SW 1271 (cell line): ENCODE measurements at regions not wholly inside any gene's neighbourhood (a gene's known extent, or its start where the extent isn't known, plus 50 kb on each side); places are given as distances from the start of the nearest gene placed in this dataset.

ENCODE experiments used
- DNase-seq, 2 experiments: peaks; one replicate each; lab custom pipeline; 2025; lab: John Stamatoyannopoulos, UW

DNA sequence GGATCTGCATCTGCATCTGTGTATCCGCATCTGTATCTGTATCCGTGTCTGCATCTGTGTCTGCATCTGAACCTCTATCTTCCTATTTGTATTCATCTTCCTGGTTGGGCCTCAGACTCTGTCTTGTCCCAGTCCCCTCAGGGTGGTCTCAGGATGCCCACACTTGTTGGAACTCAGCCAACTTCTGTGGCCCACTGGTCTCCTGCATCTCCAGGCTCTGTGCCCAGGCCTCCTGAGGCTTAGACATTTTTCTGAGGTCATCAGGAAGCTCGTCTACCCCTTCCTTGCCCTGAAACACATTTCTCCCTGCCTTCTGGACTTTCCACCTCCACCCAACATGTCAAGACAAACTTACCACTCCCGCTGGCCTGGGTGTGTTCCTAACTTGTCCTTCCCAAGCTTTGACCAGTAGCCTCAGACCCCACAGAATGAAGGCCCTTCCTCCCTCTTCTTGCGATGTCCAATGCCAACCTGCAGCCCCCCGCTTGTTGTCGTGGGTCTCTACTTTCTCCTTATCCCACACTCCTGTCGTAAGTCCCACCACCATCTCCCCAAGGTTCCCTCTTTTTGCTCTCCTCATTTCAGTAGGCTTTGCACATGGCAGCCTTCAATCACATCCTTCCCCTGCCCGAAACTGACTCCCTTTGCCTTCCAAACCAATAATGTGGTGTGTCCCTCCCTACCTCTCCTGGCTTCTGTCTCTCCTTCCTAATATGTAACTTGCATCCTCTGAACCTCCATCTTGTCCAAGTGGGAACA is 176.5 kb downstream of the DLL1 start:
- DNase-seq, result no peak

DNA sequence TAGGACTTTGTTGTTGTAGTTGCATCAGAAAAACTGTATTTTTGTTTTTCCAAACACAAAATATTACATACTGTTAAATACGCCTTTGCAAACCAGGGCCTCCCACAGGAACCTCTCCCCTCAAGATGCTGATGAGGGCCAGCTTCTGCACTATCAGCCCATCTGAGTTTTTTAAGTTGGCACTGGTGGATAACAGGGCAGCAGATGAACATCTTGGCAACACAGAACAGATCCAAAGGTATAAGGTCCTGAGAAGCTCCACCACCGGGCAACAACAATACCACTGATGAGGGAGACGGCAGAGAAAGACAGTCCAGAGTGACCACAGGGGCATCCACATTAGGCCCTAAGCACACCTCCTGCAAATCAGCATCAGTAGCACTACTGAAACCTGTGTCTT is 177.7 kb downstream of the DLL1 start:
- DNase-seq, result no peak

DNA sequence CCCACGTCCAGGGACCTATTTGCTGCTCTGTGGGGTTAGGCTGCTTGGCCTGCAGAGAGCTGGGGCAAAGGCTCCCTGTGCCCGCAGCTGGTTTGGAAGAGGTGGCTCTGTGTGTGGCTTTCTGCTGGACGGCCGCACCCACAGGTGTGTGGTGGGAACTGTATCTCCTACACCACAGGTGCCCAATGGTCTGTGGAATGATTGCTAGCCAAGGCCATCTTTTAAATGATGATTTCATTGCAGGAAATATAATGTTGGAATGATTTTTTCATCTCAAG is 178.4 kb downstream of the DLL1 start:
- no peak for DNase-seq

DNA sequence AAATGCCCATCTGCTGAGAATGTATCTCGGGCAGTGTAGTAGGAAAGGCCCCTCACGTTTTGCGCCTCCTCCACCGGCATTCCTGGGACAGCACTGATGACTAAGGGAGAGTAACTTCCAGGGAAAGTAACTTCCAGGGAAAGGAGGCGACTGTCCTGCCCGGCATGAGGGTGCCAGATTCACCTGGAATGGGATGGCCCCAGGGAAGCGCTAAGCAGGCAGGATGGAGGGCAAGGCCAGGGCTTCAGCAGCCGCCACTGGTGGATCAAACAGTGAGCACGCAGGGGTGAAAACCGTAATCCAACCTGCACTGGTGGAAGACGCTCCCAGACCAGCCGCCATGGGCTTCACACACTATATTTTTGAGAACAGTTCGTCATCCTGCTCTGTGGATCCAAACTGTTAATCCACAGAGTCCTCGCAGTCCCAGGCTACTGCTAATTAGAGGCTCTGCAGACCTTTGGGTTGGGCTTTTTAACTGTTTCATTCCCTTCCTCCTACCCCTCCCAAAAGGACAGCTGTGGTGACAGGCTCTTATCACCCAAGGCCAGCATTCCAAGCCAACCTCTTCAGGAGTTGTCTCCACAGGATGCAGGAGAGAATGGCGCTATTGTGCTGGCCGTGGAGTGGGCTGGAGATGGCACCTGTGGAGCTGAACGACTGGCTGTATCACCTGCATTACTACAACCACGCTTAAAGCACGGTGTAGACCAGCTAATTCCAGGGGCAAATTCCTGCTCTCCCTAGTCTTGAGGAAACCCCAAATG is 178.9 kb downstream of the DLL1 start:
- DNase-seq, result no peak

DNA sequence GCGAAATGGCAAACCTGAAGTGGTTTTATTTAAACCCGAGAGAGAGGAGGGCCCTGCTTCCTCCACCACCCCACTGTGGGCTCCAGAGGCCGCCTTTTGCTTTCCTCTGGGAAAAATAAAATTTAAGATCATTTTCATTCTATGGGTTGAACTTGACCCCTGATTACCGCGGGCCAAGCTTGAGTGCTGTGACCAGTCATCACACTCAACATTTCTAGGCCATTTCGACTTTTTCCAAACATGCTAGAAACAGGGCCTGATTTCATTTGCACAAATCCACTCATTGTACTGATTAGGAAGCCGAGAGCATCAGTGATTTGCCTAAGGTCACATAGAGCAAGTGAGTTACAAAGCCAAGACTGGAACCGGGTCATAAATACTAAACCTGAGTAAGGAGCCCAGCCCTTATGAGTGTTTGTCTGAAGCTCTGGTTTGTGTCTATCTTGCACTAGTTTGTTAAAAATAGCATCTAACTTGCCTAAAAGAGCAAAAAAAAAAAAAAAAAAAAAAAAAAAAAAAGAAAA is 179.7 kb downstream of the DLL1 start:
- DNase-seq, result no peak

DNA sequence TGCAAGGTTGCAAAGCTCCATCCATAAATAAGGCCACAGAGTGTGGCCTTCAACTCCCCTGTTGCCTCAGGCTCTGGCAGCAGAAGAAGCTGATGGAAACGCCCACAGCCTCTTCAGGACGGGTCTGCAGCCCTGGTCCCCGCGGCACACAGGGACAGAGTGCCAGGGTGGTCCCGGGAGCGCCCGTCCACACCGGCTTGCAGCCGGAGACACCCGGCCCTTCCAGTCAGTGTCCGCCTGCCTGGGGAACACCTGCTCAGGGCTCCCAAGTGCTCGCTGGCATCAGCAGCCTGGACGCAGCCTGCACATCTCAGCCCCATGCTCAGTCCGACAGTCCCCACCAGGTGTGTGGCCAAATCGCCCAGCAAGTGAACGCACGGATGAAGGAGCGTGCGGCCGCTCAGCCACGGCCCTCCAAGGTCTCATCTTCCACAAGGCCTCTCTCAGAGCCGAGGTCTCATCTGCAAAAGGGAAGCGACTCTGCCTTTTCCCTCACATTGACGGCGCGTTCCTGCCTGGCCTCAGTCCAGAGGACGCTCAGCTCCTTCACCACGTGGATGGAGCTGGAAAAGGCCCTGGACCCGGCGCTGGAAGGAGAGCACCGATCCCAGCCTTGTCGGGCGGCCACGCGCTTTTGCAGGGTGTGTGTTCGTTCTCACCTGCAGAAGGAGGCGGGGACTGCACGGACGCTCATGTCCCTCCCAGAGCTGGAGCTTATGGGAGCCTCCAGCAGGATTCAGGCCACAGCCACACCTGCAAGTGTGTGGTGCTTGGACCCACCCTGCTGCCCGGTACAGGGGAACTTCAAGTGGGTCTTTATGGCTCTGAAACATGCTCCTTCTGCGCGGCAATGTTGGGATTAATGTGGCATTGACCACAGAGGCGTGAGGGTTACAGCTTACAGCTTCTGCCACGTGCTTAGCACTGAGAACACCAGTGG is 180.4 kb downstream of the DLL1 start:
- no peak for DNase-seq

DNA sequence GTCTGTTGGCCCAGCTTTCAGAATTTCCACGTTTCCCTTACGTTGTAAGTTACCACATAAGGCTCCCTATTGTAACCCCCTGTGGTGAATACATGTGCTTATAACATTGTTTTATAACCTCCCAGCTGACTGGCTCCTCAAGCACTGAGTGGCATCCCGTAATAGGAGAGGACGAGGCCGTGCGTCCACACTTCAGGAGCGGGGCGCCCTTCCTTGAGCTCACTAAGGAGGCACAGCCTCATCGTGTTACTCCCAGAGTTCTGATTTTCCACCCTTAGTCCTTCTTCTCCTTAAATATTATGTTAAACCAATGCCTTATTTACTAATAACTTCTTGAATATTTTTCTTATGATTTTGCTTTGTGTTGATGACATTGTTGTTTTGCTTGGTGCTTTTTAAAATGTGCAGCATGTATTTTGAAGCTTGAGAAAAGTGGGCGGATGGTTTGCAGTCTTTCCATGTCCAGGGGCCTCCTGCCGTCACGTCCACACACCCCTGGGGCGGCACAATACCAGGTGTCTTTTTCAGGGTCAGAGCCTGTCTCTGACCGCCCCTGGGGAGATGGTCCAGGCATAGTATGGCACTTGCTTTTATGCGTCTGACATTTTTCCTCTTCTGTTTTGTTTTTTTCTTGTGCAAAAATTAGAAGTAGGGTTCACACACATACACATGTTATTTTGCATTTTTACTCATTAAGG is 181.8 kb downstream of the DLL1 start:
- DNase-seq, result no peak

DNA sequence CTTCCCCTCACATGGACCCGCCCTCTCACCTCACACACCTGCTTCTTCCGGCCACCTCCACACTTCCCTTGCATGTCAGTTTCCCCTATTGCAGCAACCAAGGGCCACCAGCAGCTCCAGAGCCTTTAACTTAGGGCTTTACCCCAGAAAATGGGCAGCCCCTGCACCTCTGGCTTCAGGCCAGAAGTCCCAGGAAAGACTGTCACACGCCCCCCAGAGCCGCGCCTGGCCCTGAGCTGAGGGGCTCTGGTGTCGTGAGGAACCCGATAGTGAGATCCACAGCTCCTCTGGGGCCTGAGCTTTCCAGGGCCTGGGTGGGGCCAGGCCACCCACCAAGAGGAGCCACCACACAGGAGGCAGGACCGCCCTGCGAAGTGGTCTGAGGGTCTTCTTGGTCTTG is 182.4 kb downstream of the DLL1 start:
- no peak for DNase-seq

DNA sequence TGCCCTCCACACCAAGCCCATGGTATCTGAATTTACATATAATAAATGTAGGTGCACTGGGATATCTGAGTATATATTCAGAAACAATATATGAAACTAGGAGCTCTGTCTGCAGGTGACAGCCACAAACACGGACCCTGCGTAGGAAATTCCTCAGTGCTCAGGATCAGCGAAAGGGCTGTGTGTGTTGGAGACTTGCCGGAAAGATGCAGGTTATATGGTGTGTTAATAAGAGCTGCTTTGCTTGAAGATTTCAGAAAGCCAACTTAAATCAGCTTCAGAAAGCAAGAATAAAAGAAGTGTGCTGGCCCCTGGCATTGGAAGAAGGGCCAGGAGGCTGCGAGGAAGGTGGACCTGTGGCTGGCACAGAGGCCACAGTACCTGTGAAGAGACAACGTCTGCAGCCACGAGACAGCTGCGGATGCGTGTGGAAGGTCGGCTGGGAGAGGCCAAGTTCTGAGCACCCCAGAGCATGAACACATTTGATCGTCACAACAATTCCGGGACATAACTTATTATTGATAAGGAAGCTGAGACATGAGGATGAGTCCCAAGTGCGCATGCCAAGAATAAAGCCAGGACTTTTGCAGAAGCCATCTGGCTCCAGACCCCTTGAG is 183.2 kb downstream of the DLL1 start:
- DNase-seq, result no peak

DNA sequence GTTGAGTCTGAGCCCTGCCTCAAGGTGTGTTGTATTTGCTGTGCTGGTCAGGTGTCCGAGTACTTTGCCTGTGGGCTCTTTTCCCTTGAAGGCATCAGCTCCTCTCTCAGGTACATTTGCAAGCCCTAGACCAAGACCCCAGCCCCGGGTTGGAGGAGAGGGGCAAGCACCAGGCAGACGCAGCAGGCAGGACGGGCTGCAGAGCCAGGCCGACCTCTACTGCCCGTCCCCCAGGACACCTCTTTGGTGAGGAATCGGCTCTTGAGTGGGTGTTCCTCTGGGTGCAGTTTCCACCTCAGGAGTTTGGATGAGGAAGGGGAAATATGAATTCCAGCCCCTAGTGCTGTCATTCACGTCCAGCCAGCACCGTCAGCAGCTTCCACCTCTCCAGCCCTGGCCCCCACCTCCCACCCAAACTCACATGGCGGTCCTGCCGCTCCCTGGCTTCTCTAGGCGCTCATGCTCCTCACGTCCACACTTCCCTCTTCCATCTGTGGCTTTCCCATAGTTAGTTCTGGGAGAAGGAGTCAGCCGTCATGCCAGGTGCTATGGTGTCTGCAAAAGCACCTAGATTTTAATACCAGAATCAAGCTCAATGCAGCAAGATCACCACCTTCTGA is 183.9 kb downstream of the DLL1 start:
- no peak for DNase-seq

DNA sequence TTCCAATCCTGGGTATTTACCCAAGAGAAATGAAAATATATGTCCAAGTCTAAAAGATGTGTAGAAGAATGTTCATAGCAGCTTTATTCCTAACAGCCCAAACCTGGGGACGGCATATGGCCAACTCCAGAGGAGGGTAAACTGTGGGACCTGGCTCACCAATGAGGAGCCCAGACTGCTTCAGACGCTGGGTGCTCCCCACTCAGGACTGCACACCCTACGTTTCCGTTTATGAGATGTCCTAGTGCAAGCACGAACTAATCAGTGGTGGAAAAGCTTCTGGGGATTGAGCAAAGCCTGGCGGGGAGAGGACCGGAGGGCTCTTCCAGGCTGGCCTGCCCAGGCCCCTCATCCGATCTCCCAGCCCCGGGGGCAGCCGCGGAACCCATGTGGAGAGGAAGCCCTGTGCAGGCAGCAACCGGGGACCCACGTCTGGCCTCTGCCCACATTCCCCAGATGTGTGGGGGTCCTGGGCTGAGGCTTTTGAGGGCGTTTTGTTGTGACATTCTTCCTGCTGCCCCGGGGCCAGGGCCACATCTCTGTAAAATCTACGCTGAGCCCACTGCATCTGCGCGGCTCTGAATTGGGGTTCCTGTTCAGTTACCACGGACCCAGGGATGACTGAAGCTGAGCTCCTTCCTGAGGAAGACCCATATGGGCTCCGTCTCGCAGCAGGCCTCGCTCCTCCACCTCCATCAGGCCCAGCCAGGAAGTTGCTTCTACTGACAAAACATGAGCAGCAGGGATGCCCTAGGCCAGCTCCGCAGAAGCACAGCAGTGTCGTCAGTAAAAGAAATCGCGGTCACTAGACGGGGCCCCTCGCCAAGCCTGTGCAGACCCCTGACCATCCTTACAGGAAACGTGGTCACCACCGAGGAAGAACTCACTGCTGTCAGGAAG is 188.0 kb downstream of the DLL1 start:
- DNase-seq, result no peak

DNA sequence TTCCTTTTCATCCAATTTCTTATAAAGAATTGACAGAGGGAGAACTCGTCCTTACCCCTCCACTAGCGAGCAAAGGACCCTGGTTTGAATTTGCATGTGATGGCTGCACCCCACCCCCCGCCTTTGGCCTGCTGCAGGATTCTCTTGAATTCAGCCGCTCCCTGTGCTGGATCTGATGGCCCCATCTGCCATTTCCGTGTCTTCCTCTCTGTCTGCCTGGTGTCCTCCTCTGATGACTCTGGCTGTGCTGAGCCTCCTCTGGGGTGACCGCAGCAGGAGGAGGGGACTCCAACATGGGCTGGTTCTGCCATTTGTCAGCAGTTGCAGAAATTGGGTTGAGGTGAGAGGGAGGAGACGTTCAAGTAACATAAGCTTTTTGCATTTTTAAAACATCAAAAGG is 188.8 kb downstream of the DLL1 start:
- no peak for DNase-seq

DNA sequence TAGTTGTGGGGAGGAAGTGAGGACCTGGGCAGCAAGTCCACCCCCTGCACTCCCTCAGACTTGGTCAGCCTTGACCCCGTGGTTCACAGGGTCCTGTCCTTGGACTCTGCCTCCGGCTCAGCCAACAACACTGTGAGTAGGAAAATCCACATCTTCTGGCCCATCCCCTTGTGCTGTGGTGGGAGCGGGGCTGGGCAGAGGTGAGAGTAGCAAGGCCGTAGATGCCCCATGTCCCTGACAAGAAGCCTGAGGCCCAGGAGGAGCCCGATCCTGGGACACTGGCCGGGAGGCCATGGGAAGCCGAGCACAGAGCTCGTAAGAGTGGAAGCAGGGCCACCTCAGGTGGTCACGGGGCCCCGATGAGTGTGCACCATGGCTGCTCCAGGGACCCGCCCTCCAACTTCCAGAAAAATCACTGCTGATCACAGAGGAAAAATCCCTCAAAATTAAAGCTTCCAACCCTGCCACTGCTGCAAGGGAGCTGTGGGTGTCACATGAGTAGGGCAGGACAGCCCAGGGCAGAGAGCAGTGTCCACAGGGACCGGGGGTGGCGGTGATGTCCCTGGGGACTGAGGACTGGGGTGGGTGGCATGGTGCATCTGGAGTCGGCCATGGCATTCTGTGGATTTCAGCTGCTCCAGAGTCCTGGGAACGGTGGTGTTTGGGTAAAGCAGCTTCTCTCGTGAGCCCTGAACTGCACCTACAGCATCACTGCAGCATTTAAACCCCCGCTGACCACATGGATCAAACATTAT is 189.4 kb downstream of the DLL1 start:
- DNase-seq, result no peak

DNA sequence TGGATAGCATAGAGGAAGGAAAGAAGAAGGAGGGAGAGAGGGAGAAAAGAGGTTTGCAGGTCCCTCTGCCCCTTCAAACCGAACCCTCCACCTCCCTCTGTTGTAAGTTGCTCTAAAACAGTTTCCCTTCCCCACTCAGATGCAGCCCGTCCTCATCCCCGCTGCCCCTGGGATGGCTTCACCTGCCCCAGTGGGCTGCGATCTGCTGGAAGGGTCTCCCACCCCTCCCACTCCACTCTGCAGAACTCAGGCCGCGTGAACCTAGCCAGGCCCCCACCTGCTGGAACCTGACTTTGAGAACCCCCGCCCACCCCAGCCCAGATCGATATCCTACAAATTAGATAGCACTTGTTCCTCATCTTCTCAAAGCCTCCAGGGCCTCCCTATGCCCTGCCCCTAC is 190.8 kb downstream of the DLL1 start:
- DNase-seq, result no peak

DNA sequence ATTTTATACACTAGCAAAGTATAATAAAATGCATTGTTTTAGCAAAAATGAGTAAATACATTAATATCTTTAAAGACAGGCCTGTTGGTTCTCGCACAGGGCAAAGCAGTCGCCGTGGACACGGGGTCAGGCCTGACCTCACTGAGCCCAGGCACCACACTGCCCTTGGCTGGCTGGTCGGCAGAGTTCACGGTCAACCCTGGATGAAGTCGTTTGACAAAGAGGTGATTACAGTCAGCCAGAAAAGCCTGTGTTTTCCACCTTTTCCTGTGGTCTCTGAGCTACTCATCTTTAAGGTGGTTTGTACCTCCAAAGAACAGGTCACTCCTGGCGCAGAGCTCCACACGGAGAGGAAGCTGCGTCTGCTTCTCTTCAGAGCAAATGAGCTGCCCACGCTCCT is 191.5 kb downstream of the DLL1 start:
- no peak for DNase-seq

DNA sequence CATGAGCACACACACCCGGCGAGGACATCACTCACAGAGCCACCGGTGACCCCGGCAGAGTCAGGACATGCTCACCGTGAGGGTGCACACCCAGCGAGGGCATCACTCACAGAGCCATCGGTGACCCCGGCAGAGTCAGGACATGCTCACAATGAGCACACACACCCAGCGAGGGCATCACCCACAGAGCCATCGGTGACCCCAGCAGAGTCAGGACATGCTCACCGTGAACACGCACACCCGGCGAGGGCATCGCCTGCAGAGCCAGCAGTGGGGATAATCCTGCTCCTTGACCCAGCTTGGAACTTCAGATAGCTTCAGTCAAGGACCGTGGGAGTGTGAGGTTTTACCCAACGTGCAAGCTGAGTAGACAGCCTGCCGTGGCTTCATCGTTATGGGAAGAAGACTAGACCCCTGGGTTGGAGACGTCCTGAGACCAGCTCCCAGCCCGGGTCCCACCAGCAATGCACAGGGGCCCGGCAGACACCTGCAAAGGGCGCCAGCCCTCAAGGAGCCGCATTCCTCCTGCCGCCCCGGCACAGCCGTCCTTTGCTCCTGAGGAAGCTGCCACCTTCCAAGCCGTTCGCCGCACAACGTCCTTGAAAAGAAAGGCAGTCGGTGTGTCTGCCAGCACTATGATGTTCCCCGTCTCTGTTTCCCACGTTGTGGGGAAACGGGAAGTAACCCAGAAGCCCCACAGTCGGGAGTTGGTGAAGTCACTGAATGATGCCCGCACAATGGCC is 192.3 kb downstream of the DLL1 start:
- DNase-seq, result no peak

DNA sequence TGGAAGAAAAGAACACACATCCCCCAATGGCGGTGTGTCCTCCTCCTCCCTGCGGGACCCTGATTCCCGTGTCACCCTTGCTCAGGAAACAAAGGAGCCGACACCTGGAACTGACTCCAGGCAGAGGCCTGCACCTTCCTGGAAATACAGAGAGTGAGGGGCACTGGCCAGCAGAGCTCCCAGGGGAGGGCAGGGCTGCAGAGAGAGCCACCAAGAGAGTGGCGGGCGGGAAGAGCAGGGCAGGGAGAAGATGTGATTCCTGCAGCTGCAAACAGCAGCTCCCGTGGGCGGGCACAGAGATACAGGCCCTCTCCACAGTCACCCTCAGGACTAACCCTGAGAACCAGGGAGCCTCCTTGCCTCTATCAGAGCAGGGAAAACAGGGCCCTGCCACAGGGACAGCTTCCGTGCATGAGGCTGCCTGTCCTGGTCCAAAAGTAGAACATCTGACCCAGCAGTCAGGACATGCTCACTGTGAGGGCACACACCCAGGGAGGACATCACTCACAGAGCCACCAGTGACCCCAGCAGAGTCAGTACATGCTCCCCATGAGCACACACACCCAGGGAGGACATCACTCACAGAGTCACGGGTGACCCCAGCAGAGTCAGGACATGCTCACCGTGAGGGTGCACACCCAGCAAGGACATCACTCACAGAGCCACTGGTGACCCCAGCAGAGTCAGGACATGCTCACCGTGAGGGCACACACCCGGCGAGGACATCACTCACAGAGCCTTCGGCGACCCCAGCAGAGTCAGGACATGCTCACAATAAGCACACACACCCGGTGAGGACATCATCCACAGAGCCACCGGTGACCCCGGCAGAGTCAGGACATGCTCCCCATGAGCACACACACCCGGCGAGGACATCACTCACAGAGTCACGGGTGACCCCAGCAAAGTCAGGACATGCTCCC is 193.1 kb downstream of the DLL1 start:
- no peak for DNase-seq
